ENCODE measurements at regions not wholly inside any gene's neighbourhood (a gene's known extent, or its start where the extent isn't known, plus 50 kb on each side); places are given as distances from the start of the nearest gene placed in this dataset.

- no peak for DNase-seq
Observed at GRCh38 chr2:136557203-136557602, 208.1 kb upstream of the THSD7B start.

DNA sequence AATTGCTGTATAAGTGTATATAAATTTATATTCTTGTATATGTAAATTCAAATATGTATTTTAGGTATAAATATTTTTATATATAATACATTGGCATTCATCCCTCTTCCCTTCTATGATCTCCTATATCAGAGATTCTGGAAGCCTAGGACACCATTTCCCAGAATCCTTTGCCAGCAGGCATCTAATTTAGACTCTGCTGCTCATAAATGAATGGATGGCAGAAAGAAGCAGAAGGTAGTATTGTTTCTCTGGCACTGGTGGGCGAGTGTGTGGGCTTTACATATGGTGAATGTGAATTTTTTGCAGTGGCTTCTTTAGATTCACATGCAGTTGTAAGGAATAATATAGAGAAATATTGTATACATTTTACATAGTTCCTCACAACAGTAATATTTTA lies 215.2 kb upstream of the THSD7B start:
- DNase-seq: no peak

GRCh38 chr2:136539355-136539754 lies 226.0 kb upstream of the THSD7B start:
- DNase-seq: no peak

DNA sequence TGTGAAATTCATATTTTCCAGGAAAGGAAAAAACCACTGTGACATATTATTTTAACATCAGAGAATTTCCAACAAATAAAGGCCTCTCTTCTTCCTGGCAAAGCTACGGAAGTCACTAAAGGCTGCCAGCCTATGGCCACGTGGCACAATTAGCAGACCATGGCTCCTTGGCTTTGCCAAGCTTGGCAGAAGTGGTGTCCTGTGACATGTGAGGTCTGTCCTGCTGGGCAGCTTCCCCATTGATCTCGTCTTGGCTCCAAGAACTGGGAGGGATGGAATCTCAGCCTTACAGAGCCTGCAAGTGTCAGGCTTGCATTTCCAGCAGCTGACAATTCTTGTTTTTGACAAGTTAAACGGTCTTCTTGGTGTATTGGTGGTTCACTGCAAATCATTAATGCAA lies 226.9 kb upstream of the THSD7B start:
- DNase-seq: no peak

DNA sequence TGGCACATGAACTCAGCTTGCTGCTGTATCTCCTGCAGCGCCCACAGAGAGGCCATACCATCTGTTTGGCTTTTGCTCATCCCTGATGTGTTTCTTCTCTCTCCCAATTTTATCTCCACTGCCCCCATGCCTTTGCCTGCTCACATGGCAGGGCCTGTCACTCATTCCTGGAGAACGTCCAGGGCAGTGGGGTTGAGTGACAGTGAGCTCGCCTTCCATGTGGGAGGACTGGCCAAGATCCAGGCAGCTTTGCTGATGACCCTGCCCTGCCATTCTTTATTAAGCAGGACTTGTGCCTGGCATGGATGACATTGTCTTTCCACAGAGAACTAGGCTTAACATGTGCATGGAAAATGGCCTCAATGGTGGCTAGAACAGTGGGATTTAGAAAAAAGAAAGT lies 230.5 kb upstream of the THSD7B start:
- DNase-seq: no peak

DNA sequence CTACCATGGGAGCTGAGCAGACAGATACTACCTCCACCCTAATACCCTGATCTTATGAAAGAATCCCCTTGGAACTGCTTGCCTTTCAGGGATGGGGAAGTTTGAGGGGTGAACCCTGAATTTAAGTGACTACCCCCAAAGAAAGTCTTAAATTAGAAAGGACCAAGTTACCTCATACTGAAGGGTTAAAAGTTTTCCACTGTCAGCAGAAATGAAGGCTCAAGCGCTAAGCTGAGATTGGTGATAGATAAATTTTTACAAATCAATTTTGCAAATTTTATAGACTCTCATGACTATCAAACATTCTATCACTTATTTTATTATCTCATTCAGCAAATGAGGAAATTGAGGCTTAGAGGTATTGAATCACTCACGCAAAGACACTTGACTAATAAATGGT lies 233.2 kb upstream of the THSD7B start:
- no peak for DNase-seq

GRCh38 chr2:136531731-136532130 lies 233.6 kb upstream of the THSD7B start:
- no peak for DNase-seq

- no peak for DNase-seq
Observed at GRCh38 chr2:136530146-136530545, 235.2 kb upstream of the THSD7B start.

DNA sequence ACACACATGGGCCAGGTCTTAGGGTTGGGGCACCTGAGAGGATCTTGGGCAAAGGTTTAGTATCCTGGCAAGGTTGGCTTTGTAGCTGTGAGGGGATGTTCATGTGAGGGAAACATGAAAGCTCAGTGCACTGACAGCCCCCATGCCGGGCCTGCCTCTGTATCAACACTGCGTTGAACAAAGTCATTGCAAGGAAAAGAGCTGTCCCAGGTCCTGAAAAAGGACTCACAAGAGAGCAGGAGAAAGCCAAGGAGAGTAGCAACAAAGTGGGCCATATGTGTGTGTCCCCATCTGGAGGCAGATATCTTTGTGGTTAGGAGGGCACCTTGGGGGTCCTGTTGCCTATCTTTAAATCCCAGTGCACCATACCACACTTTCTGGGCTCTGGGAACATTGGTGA lies 237.8 kb upstream of the THSD7B start:
- DNase-seq: no peak

GRCh38 chr2:136522724-136523123 lies 242.6 kb upstream of the THSD7B start:
- DNase-seq: no peak

DNA sequence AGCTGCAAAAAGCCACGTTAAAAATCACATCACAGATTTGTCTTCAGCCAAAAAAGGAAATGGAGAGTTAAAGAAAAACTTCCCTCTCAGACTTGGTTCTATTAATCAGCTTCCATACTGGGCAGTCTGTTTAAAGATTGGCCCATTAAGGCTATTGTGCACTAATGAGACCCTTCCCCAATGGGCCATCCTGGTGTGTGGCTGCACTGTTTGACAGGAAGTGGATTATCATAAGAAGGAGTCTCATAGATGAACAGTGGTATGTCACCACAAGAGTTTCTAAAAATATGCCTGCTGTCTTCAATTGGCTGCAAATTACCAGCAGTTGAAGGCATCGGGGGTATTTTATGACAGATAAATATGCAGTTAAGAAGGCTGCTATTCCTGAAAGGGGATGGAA lies 247.6 kb upstream of the THSD7B start:
- DNase-seq: no peak

DNA sequence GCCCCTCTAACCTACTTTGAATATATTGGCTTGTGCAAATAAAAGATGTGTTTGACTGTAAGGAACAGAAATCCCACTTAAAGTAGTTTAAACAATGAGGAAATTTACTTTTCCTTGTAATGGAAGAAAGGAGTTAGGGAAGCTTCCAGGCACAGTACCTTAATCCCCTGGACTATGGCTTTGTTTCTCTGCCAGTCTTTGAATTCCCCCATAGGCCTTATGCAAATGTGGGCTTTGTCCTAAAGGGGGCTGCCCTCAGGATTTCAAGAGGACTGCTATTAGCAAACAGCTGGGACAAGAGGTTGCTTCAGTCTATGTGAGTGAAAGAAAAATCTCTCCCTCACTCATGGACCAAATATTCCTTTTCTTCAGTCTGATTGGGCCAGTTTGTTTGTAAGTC lies 255.1 kb upstream of the THSD7B start:
- DNase-seq: no peak

- DNase-seq: no peak
Observed at GRCh38 chr2:136505462-136505861, 259.9 kb upstream of the THSD7B start.

GRCh38 chr2:136502660-136503059 lies 262.7 kb upstream of the THSD7B start:
- DNase-seq: no peak

GRCh38 chr2:136497709-136498108 lies 267.6 kb upstream of the THSD7B start:
- no peak for DNase-seq

- no peak for DNase-seq
Observed at GRCh38 chr2:136496966-136497365, 268.4 kb upstream of the THSD7B start.

DNA sequence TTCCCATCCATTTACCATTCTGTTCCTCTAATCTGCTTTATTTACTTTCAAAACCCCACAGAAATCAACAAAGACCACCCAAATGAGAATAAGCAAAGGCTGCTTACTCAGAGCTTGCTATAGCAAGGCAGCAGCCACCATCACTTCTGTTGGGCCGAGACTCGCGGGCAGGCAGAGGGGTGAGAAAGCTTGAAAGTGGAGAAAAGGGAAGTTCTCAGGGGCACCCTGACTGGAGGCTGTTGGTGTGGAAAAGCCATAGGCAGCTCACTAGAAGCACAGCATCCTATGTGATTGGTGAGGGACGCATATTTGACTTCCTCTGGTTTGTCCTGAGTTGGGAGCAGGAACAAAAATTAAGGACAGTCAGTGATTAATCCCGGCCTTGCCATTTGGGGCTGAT lies 269.7 kb upstream of the THSD7B start:
- DNase-seq: no peak

DNA sequence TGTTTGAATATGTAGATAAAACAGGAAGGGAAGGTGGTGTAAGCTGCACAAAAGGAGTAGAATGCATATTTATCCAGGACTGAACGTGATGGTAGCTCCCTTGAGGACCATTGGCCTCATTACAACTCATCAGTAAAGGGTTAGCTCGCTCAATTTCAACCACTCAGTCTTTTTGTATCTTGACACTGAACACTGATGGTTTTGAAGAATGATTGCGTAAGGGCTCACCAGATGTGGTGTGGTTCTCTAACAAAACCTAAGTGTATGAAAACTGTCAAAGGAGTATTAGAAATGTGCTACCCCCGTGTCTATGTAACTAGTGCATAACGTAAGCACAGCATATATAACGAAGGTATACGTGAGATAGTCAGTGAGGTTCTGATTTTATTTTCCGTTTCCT lies 272.4 kb upstream of the THSD7B start:
- DNase-seq: no peak

DNA sequence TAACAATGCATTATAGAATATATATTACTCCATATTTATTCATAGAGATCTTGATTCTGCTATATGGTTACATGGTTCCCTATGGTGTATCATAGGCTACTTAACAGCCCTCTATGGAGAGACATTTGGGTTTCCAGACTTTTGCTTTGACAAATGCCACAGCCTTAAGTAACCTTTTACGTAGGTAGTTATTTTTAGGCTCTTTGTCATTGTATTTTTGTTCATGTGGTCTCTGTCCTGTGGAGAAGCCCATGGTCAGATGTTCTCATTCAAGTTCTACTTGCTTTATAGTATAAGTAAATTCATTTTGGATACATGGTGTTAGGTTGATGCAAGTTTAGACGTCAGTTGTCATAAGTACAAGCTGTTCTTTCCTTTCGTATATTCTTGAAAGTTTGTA lies 275.2 kb upstream of the THSD7B start:
- no peak for DNase-seq

DNA sequence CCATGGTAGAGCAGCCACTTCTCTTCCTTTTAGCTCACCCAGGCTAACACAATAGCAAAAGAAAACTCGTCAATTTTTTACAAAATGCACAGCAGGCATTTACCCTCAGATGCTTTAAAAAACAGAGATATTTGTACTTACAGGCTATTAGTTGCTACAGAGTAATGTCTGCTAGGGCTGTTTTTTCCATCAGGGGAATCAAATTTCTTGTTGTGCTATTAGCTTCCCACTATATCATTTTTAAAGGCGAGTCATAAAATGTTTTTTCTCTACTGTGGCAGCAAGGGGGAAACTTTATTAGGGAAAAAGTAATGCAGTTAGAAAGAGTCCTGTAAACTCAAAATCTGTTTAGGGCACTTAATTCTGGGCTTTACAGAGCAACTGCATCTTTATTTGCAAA lies 277.9 kb upstream of the THSD7B start:
- no peak for DNase-seq

DNA sequence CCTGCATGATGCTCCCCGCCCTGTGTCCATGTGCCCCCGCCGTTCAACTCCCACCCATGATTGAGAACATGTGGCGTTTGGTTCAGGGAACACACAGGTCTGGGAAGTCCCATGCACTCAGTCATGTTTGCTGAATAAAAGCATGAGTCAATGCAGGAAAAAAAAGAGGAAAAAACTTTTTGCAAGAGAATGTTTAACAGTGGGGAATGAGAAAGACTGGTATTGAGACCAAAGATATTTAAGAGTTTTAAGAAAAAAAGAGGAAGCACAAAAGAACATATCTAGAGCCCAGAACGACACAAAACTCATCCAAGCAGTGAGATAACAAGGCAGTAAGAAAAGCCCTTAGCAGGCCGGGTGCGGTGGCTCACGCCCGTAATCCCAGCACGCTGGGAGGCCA lies 279.2 kb upstream of the THSD7B start:
- DNase-seq: no peak

GRCh38 chr2:136482966-136483365 lies 282.4 kb upstream of the THSD7B start:
- no peak for DNase-seq

GRCh38 chr2:136482006-136482405 lies 283.3 kb upstream of the THSD7B start:
- no peak for DNase-seq

DNA sequence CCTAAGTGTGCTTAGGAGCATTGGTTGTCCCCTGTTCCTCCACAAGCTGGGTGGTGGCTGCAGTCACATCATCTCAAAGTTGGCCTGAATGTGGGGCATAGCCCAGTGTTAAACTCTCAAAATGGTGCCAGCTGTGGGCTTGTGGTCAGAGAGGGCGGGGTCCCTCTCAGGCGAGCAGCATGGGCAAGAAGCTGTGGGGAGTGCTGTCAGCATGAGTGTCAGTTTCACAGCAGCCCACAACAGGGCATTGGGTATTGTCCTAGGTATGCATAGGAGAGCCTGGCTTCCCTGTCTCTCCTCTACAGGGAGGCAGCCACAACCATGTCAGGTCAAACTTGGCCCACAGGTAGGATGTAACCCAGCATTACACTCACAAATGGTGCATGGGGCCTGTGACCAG lies 285.6 kb upstream of the THSD7B start:
- DNase-seq: no peak

- DNase-seq: no peak
Observed at GRCh38 chr2:136468799-136469369, 296.5 kb upstream of the THSD7B start.

DNA sequence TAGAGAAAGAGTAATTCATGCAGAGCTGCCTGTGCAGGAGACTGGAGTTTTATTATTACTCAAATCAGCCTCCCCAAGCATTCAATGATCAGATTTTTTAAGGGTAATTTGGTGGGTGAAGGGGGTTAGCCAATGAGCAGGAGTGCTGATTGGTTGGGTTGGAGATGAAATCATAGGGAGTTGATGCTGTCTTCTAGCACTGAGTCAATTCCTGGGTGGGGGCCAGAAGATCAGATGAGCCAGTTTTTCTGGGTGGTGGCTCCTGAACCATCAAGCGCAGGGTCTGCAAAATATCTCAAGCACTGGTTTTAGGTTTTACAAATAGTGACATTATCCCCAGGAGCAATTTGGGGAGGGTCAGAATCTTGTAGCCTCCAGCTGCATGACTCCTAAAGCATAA lies 312.8 kb upstream of the THSD7B start:
- no peak for DNase-seq
